B cell (primary cell): ENCODE measurements at regions not wholly inside any gene's neighbourhood (a gene's known extent, or its start where the extent isn't known, plus 50 kb on each side); places are given as distances from the start of the nearest gene placed in this dataset.
"Not testable (repeated sequence)": the region's sequence is repeated elsewhere in the genome, so short reads cannot be mapped to it uniquely, and the experiment has no call there.

Source experiments
- ATAC-seq: fragments of 200-7000 bp; cut with Tn5 transposase; one replicate; pipeline ENCODE4 v1.10.0; 2021; ENCODE audit warnings: low read depth, mild to moderate bottlenecking, moderate number of reproducible peaks, moderate library complexity
- CTCF ChIA-PET: fragments of 350-600 bp; sonication (Branson Sonifier 250); formaldehyde crosslinking; loops from one replicate; lab custom pipeline; 2021; ENCODE audit warnings: antibody characterized with exemption, inconsistent platforms; lab: Charles Lee
- POLR2A ChIA-PET: fragments of 350-600 bp; sonication (Branson Sonifier 250); formaldehyde crosslinking; loops from one replicate; lab custom pipeline; 2021; ENCODE audit warnings: antibody characterized with exemption; lab: Charles Lee
- DNase-seq: peaks from one replicate; pipeline ENCODE4 v3.0.0; 2013
- H2AFZ ChIP-seq: 2 replicates; pipeline ENCODE4 v1.6.1; 2012; ENCODE audit warnings: mild to moderate bottlenecking, low read depth, low read length; ENCODE audit not compliant: insufficient read depth, poor library complexity, severe bottlenecking
- H3K27ac ChIP-seq, 2 donors: 1 replicate in 1 of 2; 2 replicates in 1 of 2; pipeline ENCODE4 v1.5.1; 2012 to 2013; ENCODE audit warnings: low read length in 2 of 2, mild to moderate bottlenecking in 2 of 2, moderate library complexity in 1 of 2
- H3K27me3 ChIP-seq, 4 experiments: fragments of 200-600 bp in 1 of 4; sonication (generic) in 1 of 4; replicated peaks in 1 of 4; 1 replicate in 2 of 4; 2 replicates in 2 of 4; pipeline versions ENCODE4 v1.6.1 to v1.7.0; 2013 to 2016; ENCODE audit warnings: low read length in 3 of 4, mild to moderate bottlenecking in 2 of 4, mixed read lengths in 1 of 4, moderate library complexity in 1 of 4; ENCODE audit not compliant: insufficient read depth in 4 of 4, control insufficient read depth in 3 of 4; ENCODE audit errors: control extremely low read depth in 1 of 4
- H3K36me3 ChIP-seq, 2 experiments: replicated peaks in 1 of 2; 1 replicate in 1 of 2; 2 replicates in 1 of 2; pipeline versions ENCODE4 v1.6.1 to v1.7.1; 2013; ENCODE audit warnings: low read length in 1 of 2; ENCODE audit not compliant: insufficient read depth in 2 of 2, control insufficient read depth in 1 of 2; ENCODE audit errors: control extremely low read depth in 1 of 2, extremely low read depth in 1 of 2
- H3K4me1 ChIP-seq, 2 donors: fragments of 200-600 bp in 1 of 2; sonication (generic) in 1 of 2; 1 replicate in 1 of 2; 2 replicates in 1 of 2; pipeline versions ENCODE4 v1.5.1 to v1.6.1; 2013 to 2017; ENCODE audit warnings: low read length in 2 of 2; ENCODE audit not compliant: control insufficient read depth in 2 of 2, insufficient read depth in 2 of 2
- H3K4me2 ChIP-seq: replicated peaks from 2 replicates; pipeline ENCODE3; 2012; ENCODE audit warnings: mild to moderate bottlenecking, low read depth, low read length; ENCODE audit not compliant: poor library complexity, severe bottlenecking
- H3K4me3 ChIP-seq, 5 experiments: fragments of 200-600 bp in 1 of 5; sonication (generic) in 1 of 5; 1 replicate in 3 of 5; 2 replicates in 2 of 5; pipeline versions ENCODE4 v1.5.1 to v1.7.0; 2011 to 2016; ENCODE audit warnings: low read length in 4 of 5, mild to moderate bottlenecking in 4 of 5, low read depth in 2 of 5, control low read depth in 1 of 5, moderate library complexity in 1 of 5; ENCODE audit not compliant: insufficient read depth in 1 of 5; ENCODE audit errors: control extremely low read depth in 1 of 5, extremely low read depth in 1 of 5
- H3K79me2 ChIP-seq: fragments of 200-600 bp; sonication (generic); one replicate; pipeline ENCODE4 v1.6.0; 2016; ENCODE audit warnings: low read length; ENCODE audit not compliant: control insufficient read depth, insufficient read depth
- H3K9ac ChIP-seq: fragments of 200-600 bp; sonication (generic); 2 replicates; pipeline ENCODE4 v1.6.1; 2017; ENCODE audit warnings: mild to moderate bottlenecking, low read length, moderate library complexity
- H3K9me3 ChIP-seq, 3 donors: one replicate each; pipeline versions ENCODE4 v1.6.1 to v1.7.1; 2013; ENCODE audit warnings: low read length in 2 of 3; ENCODE audit not compliant: control insufficient read depth in 2 of 3, insufficient read depth in 1 of 3; ENCODE audit errors: control extremely low read depth in 1 of 3
- H4K20me1 ChIP-seq: 2 replicates; pipeline ENCODE4 v1.6.0; 2012; ENCODE audit warnings: mild to moderate bottlenecking, low read length; ENCODE audit not compliant: insufficient read depth, control insufficient read depth, poor library complexity, severe bottlenecking
- H3K27ac Mint-ChIP-seq: one replicate; pipeline ENCODE4 v1.8.0; 2021; ENCODE audit warnings: mixed read lengths
- H3K27me3 Mint-ChIP-seq: one replicate; pipeline ENCODE4 v1.8.0; 2021; ENCODE audit warnings: mixed read lengths
- H3K4me1 Mint-ChIP-seq: one replicate; pipeline ENCODE4 v1.8.0; 2021; ENCODE audit warnings: mixed read lengths
- H3K4me3 Mint-ChIP-seq: one replicate; pipeline ENCODE4 v1.8.0; 2021; ENCODE audit warnings: mixed read lengths
- H3K9me3 Mint-ChIP-seq: one replicate; pipeline ENCODE4 v1.8.0; 2022; ENCODE audit warnings: mixed read lengths; ENCODE audit not compliant: insufficient read depth
- EZH2 ChIP-seq: IDR thresholded peaks from 2 replicates; pipeline ENCODE4 v1.6.1; 2012; ENCODE audit warnings: borderline replicate concordance, low read depth, mild to moderate bottlenecking, moderate library complexity, low read length; ENCODE audit not compliant: insufficient read depth, poor library complexity, severe bottlenecking
- WGBS: methylation state at CpG from one replicate; pipeline ENCODE4 v1.1.5; 2013; ENCODE audit warnings: missing lambda C conversion rate; ENCODE audit not compliant: insufficient coverage; 5-methylcytosine and 5-hydroxymethylcytosine counted together
- intact Hi-C: fragments of 100-400 bp; cut with micrococcal nuclease; formaldehyde crosslinking; loops from one replicate; pipeline ENCODE4 v1.10.0; 2022
- TF ChIP-seq, protein P1 (sequence below): fragments of 200-600 bp; IDR thresholded peaks from one replicate; pipeline ENCODE4 v1.8.0; 2022; ENCODE audit warnings: antibody characterized with exemption, mild to moderate bottlenecking

DNA sequence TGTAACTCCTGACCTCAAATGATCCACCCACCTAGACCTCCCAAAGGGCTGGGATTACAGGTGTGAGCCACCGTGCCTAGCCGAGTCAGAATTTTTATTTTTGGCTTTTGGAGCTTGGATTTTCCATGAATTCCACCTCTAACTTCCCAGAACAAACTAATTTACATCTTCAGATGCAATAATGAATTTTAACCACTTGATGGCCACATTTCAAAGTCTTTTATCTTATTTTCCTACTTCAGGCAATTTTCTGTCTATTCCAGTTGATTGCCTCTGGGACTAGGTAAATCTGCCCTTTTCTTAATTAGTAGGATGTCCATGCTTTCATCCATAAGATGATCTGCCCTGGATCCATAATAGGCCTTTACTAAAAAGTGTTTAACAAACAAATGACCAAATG is 156.4 kb upstream of the ANKFN1 start:
- DNase-seq: no peak
- Histone ChIP-seq H3K36me3 (no peaks in the 10 kb centered on the region), H3K4me2 (no peak overlapping the region), H3K9ac (no peak overlapping the region), H3K4me1 (no peaks in the 10 kb centered on the region), H2AFZ (no peak overlapping the region), H3K4me3 (no peak overlapping the region), H4K20me1 (no peaks in the 10 kb centered on the region), H3K27ac (no peak overlapping the region), H3K9me3 (peaks cover 4 to 11% (median 4%) of the 10 kb centered on the region in 3 donors), H3K27me3 (no peaks in the 10 kb centered on the region), H3K79me2 (no peaks in the 10 kb centered on the region)
- no peak overlapping the region for H3K27ac Mint-ChIP-seq
- no peak overlapping the region for H3K4me3 Mint-ChIP-seq
- CTCF ChIA-PET: no interaction called here
- peaks cover 6% of the 10 kb centered on the region for H3K9me3 Mint-ChIP-seq
- H3K27me3 Mint-ChIP-seq: peaks cover 3% of the 10 kb centered on the region
- POLR2A ChIA-PET: no interaction called here
- H3K4me1 Mint-ChIP-seq: no peaks in the 10 kb centered on the region
- intact Hi-C loops: no loop called here
- no peak for ATAC-seq
- WGBS: 76% methylated on average over 2 of the region's 2 CpGs
- TF ChIP-seq, protein P1, sequence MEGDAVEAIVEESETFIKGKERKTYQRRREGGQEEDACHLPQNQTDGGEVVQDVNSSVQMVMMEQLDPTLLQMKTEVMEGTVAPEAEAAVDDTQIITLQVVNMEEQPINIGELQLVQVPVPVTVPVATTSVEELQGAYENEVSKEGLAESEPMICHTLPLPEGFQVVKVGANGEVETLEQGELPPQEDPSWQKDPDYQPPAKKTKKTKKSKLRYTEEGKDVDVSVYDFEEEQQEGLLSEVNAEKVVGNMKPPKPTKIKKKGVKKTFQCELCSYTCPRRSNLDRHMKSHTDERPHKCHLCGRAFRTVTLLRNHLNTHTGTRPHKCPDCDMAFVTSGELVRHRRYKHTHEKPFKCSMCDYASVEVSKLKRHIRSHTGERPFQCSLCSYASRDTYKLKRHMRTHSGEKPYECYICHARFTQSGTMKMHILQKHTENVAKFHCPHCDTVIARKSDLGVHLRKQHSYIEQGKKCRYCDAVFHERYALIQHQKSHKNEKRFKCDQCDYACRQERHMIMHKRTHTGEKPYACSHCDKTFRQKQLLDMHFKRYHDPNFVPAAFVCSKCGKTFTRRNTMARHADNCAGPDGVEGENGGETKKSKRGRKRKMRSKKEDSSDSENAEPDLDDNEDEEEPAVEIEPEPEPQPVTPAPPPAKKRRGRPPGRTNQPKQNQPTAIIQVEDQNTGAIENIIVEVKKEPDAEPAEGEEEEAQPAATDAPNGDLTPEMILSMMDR: no peak
- TF ChIP-seq EZH2: no peak

DNA sequence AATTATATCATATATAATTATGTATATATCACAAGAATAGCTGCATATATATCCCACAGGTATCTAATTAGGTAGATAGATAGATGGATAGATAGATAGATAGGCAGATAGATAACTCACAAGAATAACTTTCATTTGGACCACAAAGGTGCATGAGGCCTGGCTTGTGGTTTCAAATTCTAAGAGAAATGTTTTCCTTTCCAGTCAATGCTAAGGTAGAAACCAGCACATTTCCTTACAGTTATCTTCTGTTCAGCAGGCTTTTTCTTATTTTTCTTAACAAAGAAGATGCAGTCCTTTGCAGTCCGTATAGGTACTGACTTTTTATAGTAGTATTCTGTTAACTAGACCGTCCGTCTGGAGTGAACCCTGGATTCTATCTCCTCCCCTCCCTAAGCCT is 152.9 kb upstream of the ANKFN1 start:
- Histone ChIP-seq H3K4me1 (no peaks in the 10 kb centered on the region), H3K9ac (no peak overlapping the region), H3K4me3 (no peak overlapping the region), H3K4me2 (no peak overlapping the region), H3K36me3 (no peaks in the 10 kb centered on the region), H3K27me3 (no peaks in the 10 kb centered on the region), H2AFZ (no peak overlapping the region), H3K79me2 (no peaks in the 10 kb centered on the region), H3K9me3 (peaks cover 0 to 4% (median 3%) of the 10 kb centered on the region in 3 donors), H3K27ac (no peak overlapping the region), H4K20me1 (no peaks in the 10 kb centered on the region)
- ATAC-seq (no peak), DNase-seq (no peak)
- H3K27ac Mint-ChIP-seq: no peak overlapping the region
- intact Hi-C loops: no loop called here
- peaks cover 3% of the 10 kb centered on the region for H3K27me3 Mint-ChIP-seq
- TF ChIP-seq, protein P1: no peak
- no peak for TF ChIP-seq EZH2
- H3K4me3 Mint-ChIP-seq: no peak overlapping the region
- H3K4me1 Mint-ChIP-seq: no peaks in the 10 kb centered on the region
- CTCF ChIA-PET: no interaction called here
- H3K9me3 Mint-ChIP-seq: peaks cover 2% of the 10 kb centered on the region
- WGBS: no CpG with 5 or more reads among the region's 3 CpGs
- POLR2A ChIA-PET: no interaction called here

DNA sequence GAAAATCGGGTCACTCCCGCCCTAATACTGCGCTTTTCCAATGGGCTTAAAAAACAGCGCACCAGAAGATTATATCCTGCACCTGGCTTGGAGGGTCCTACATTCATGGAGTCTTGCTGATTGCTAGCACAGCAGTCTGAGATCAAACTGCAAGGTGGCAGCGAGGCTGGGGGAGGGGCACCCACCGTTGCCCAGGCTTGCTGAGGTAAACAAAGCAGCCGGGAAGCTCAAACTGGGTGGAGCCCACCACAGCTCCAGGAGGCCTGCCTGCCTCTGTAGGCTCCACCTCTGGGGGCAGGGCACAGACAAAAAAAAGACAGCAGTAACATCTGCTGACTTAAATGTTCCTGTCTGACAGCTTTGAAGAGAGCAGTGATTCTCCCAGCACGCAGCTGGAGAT is 150.6 kb upstream of the ANKFN1 start:
- CTCF ChIA-PET, H3K9ac ChIP-seq, DNase-seq, H3K4me2 ChIP-seq, H3K4me3 Mint-ChIP-seq, H3K27ac ChIP-seq, H3K27me3 Mint-ChIP-seq, H3K27ac Mint-ChIP-seq, intact Hi-C loops, H3K9me3 Mint-ChIP-seq, H3K36me3 ChIP-seq, H3K9me3 ChIP-seq, H3K4me1 Mint-ChIP-seq, H3K4me1 ChIP-seq, ATAC-seq, H3K27me3 ChIP-seq, H3K79me2 ChIP-seq, POLR2A ChIA-PET, H4K20me1 ChIP-seq, H3K4me3 ChIP-seq, H2AFZ ChIP-seq: not testable (repeated sequence)
- WGBS: 85% methylated on average over 8 of the region's 8 CpGs
